Activated CD8-positive, alpha-beta memory T cell treated with anti-CD3 and anti-CD28 coated beads, Interleukin-2, amount 10 ng/mL, durations not matched to agents 7 days and 5 days (primary cell): ENCODE measurements at regions not wholly inside any gene's neighbourhood (a gene's known extent, or its start where the extent isn't known, plus 50 kb on each side); places are given as distances from the start of the nearest gene placed in this dataset.
A peak's percentile ranks its signal among the peaks of the same experiment; 100 is the strongest.

Experiments
- ATAC-seq: fragments of 150-1000 bp; cut with Tn5 transposase; one replicate; pipeline ENCODE4 v1.10.0; 2021; ENCODE audit warnings: moderate library complexity
- CTCF ChIA-PET: fragments of 350-600 bp; sonication (Branson Sonifier 250); formaldehyde crosslinking; loops from one replicate; lab custom pipeline; 2021; ENCODE audit warnings: antibody characterized with exemption; lab: Charles Lee
- DNase-seq: peaks from one replicate; pipeline ENCODE4 v3.0.0-alpha.2; 2020
- H3K27ac Mint-ChIP-seq: one replicate; pipeline ENCODE4 v1.8.0; 2021; ENCODE audit warnings: mild to moderate bottlenecking, mixed read lengths
- H3K27me3 Mint-ChIP-seq: one replicate; pipeline ENCODE4 v1.8.0; 2021; ENCODE audit warnings: mixed read lengths
- H3K36me3 Mint-ChIP-seq: one replicate; pipeline ENCODE4 v1.8.0; 2021; ENCODE audit warnings: mild to moderate bottlenecking, mixed read lengths
- H3K4me1 Mint-ChIP-seq: one replicate; pipeline ENCODE4 v1.8.0; 2021; ENCODE audit warnings: mixed read lengths
- H3K4me3 Mint-ChIP-seq: one replicate; pipeline ENCODE4 v1.8.0; 2021; ENCODE audit warnings: mild to moderate bottlenecking, moderate library complexity, mixed read lengths
- H3K9me3 Mint-ChIP-seq: one replicate; pipeline ENCODE4 v1.8.0; 2022; ENCODE audit warnings: low read depth, mixed read lengths

GRCh38 chr3:10737785-10738184 lies 78.2 kb upstream of the SLC6A11 start:
- H3K9me3 Mint-ChIP-seq, result peaks cover 9% of the 10 kb centered on the region
- no peak overlapping the region for H3K4me3 Mint-ChIP-seq
- no peaks in the 10 kb centered on the region for H3K36me3 Mint-ChIP-seq
- no peaks in the 10 kb centered on the region for H3K4me1 Mint-ChIP-seq
- CTCF ChIA-PET, result interaction anchor here (0.9 to 2.4 kb wide), 25 partner anchors 8 to 400 kb away, joined by 3 to 26 read pairs (median 4); no protein-coding TSS in a partner anchor
- H3K27ac Mint-ChIP-seq, result no peak overlapping the region
- peaks cover 21% of the 10 kb centered on the region for H3K27me3 Mint-ChIP-seq
- ATAC-seq, result no peak
- no peak for DNase-seq

DNA sequence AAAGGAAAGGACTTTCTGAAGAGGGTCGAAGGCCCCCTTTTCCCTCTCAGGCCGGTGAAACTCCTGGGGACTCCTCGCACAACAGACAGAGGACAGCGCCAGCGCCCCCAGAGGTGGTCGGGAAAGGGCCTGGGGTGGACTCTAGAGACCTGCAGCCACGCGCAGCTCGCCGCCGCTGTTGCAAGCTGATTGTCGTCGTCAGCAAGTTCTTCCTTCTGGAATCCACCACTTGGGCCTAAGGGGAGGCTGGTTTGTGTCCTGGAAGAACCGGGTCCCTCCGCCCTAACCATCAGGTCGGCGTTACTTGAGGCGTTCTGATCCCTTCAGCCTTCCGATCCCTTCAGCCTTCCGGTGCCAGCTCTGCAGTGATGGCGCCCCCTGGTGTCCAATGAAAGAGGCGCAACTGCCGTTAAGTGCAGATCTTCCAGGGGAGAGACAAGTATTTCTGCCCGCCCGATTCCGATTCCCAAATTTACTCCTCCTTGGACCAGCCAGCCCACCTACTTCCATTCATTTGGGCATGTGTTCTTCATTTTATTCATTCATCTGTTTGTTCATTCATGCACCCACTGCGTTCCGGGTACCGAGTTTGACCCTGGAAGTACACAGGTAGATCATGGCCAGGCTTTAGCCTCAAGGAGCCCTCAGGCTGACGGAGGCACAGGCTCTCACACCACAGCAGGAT lies 77.2 kb upstream of the SLC6A11 start:
- ATAC-seq (peak; percentile 79), DNase-seq (peak; percentile 74)
- Mint-ChIP-seq H3K27me3 (peaks cover 21% of the 10 kb centered on the region), H3K36me3 (no peaks in the 10 kb centered on the region), H3K27ac (no peak overlapping the region), H3K4me1 (no peaks in the 10 kb centered on the region), H3K9me3 (peaks cover 2% of the 10 kb centered on the region), H3K4me3 (no peak overlapping the region)
- CTCF ChIA-PET, result interaction anchor here (0.7 to 2.4 kb wide), 43 partner anchors 9 to 453 kb away, joined by 3 to 26 read pairs (median 4); no protein-coding TSS in a partner anchor

GRCh38 chr3:10740954-10741353 lies 75.1 kb upstream of the SLC6A11 start:
- no peaks in the 10 kb centered on the region for H3K4me1 Mint-ChIP-seq
- no peaks in the 10 kb centered on the region for H3K9me3 Mint-ChIP-seq
- H3K27me3 Mint-ChIP-seq, result peaks cover 17% of the 10 kb centered on the region
- ATAC-seq, result no peak
- no peaks in the 10 kb centered on the region for H3K36me3 Mint-ChIP-seq
- DNase-seq, result no peak
- CTCF ChIA-PET, result interaction anchor here (0.7 to 1.9 kb wide), 3 partner anchors 8 to 323 kb away, joined by 3 to 5 read pairs (median 5); no protein-coding TSS in a partner anchor
- H3K4me3 Mint-ChIP-seq, result no peak overlapping the region
- no peak overlapping the region for H3K27ac Mint-ChIP-seq

- CTCF ChIA-PET, result interaction anchor here (0.7 to 1.9 kb wide), 2 partner anchors 16 to 324 kb away, joined by 3 to 5 read pairs; no protein-coding TSS in a partner anchor
- H3K4me3 Mint-ChIP-seq, result no peak overlapping the region
Measured at GRCh38 chr3:10741891-10742671, 73.9 kb upstream of the SLC6A11 start.

DNA sequence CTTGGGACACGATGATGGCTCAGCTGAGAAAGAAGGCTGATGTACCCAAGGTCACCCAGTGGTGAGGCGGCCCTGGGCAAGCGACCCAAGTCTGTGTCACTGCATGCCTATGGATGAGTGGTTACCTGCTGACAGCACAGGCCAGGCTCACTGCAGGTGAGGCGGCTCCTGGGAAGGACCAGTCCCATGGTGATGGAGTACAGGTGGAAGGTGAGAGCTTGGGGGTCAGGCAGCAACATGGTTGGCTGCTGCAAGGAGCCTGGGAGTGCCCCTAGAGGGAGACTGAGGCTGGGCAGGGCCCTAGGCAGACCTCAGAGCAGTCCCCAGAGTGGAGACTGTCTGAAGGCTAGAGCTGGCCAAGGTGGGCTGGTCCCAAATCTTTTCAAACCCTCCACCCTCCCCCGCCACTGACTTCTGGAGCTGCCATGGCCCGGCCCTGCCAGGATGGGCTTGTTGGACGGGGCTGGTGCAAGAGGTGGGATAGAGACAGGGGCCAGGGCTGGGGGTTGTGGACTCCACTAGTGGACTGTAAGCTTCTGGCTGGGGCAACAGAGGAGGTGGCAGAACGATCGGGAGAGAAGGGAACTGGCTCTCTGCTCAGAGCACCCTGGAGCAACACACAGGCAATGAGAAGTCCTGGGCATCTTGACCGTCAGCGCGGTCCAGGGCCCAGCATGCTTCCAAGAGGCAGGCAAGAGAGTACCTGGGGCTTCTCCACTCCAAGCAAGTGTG lies 72.5 kb upstream of the SLC6A11 start:
- CTCF ChIA-PET, result interaction anchor here (1.3 kb wide), 1 partner anchor 15 kb away, joined by 5 read pairs; no protein-coding TSS in a partner anchor
- DNase-seq, result peak; percentile 36
- H3K4me1 Mint-ChIP-seq, result no peaks in the 10 kb centered on the region
- no peak for ATAC-seq
- H3K27me3 Mint-ChIP-seq, result peaks cover 12% of the 10 kb centered on the region
- H3K27ac Mint-ChIP-seq, result no peak overlapping the region
- no peaks in the 10 kb centered on the region for H3K36me3 Mint-ChIP-seq
- no peak overlapping the region for H3K4me3 Mint-ChIP-seq
- H3K9me3 Mint-ChIP-seq, result no peaks in the 10 kb centered on the region

More at GRCh38 chr3:10741891-10742671, 73.9 kb upstream of the SLC6A11 start:
- H3K27me3 Mint-ChIP-seq, result peaks cover 17% of the 10 kb centered on the region
- DNase-seq, result peak; percentile 31
- no peaks in the 10 kb centered on the region for H3K4me1 Mint-ChIP-seq
- no peaks in the 10 kb centered on the region for H3K36me3 Mint-ChIP-seq
- no peaks in the 10 kb centered on the region for H3K9me3 Mint-ChIP-seq
- no peak overlapping the region for H3K27ac Mint-ChIP-seq
- no peak for ATAC-seq

DNA sequence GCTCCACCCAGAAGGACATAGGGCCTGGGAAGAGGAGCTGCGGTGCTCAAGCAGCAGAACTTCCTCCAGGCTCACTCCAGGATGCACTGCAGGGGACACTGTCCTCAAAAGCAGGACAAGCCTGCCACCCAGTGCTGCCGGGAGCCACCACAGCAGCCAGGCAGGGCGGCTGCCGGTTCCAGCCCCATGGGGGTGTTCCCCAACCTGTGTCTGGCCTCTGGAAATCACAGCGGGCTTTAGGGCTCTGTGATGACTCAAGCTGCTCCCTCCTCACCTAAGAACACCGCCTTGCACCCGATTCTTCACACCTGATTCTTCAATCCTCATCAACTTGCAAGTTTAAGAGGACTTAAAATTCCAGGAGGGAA lies 71.9 kb upstream of the SLC6A11 start:
- peaks cover 6% of the 10 kb centered on the region for H3K27me3 Mint-ChIP-seq
- H3K4me3 Mint-ChIP-seq, result no peak overlapping the region
- CTCF ChIA-PET, result interaction anchor here (1.3 kb wide), 1 partner anchor 14 kb away, joined by 5 read pairs; no protein-coding TSS in a partner anchor
- no peak overlapping the region for H3K27ac Mint-ChIP-seq
- ATAC-seq (peak; percentile 63), DNase-seq (peak; percentile 50)
- H3K4me1 Mint-ChIP-seq, result no peaks in the 10 kb centered on the region
- no peaks in the 10 kb centered on the region for H3K9me3 Mint-ChIP-seq
- H3K36me3 Mint-ChIP-seq, result no peaks in the 10 kb centered on the region

DNA sequence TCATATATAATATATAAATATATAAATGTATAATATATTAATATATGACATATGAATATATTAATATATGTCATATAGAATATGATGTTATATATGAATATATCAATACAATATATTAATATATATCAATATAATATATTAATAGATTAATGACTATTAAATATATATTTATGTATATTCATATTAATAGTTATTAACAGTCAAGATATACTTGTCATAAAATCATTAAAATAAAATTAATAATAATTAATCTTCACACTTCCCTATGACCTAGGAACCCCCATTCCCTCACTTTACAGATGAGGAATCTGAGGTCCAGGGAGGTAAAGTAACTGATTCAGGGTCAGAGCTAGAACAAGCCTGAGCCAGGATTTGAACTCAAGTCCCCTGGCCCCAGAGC lies 70.6 kb upstream of the SLC6A11 start:
- H3K4me3 Mint-ChIP-seq, result no peak overlapping the region
- ATAC-seq (no peak), DNase-seq (peak; percentile 33)
- H3K36me3 Mint-ChIP-seq, result no peaks in the 10 kb centered on the region
- H3K4me1 Mint-ChIP-seq, result no peaks in the 10 kb centered on the region
- no peak overlapping the region for H3K27ac Mint-ChIP-seq
- H3K9me3 Mint-ChIP-seq, result no peaks in the 10 kb centered on the region
- CTCF ChIA-PET, result no interaction called here
- peaks cover 5% of the 10 kb centered on the region for H3K27me3 Mint-ChIP-seq

DNA sequence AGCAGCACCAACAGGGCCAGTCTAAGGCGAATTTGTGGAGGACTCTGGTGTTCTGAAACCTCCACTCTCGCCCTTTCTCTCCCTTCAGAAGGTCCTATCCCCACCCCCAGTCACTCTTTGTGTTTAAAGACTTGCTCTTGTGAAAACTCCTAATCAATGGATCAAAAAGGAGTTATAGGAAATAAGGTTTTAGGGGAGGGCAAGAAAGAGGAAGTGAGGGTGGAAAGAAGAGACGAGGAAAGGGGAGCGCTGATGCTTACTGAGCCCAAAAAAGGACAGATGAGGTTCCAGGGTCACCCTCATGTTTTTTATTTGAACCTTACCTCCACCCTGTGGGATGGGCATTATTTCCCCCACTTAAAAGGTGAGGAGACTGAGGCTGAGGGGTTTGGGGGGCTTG lies 70.0 kb upstream of the SLC6A11 start:
- no peaks in the 10 kb centered on the region for H3K4me1 Mint-ChIP-seq
- H3K9me3 Mint-ChIP-seq, result no peaks in the 10 kb centered on the region
- no peaks in the 10 kb centered on the region for H3K36me3 Mint-ChIP-seq
- no peak overlapping the region for H3K27ac Mint-ChIP-seq
- CTCF ChIA-PET, result no interaction called here
- no peak for ATAC-seq
- H3K4me3 Mint-ChIP-seq, result no peak overlapping the region
- DNase-seq, result peak; percentile 31
- peaks cover 5% of the 10 kb centered on the region for H3K27me3 Mint-ChIP-seq

DNA sequence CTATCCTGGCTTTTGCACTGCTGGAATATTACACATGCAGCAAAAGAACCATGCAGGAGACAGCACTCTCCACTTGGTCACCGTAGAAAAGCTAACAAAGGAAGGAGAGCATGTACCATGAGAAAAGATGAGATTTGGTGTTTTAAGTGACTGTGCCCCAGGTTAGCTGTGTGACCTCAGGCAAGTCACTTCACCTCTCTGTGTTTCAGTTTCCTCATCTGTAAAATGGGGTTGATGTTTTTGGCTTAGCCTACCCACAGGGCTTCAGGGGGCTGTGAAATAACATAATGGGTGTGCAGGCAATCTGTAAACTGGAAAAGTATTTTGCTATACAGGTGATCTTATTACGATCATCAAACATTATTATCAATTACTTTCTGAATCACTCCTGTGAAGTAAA lies 69.3 kb upstream of the SLC6A11 start:
- Mint-ChIP-seq H3K4me3 (no peak overlapping the region), H3K36me3 (no peaks in the 10 kb centered on the region), H3K27me3 (peaks cover 5% of the 10 kb centered on the region), H3K9me3 (no peaks in the 10 kb centered on the region), H3K4me1 (no peaks in the 10 kb centered on the region), H3K27ac (no peak overlapping the region)
- DNase-seq (no peak), ATAC-seq (no peak)
- CTCF ChIA-PET, result no interaction called here

- peak; percentile 9 for DNase-seq
- peaks cover 5% of the 10 kb centered on the region for H3K27me3 Mint-ChIP-seq
- CTCF ChIA-PET, result interaction anchor here (0.7 to 1.3 kb wide), 3 partner anchors 9 to 11 kb away, joined by 3 to 4 read pairs (median 4); no protein-coding TSS in a partner anchor
Measured at GRCh38 chr3:10747341-10747740, 68.7 kb upstream of the SLC6A11 start.

GRCh38 chr3:10748040-10748439 lies 68.0 kb upstream of the SLC6A11 start:
- Mint-ChIP-seq H3K27ac (no peak overlapping the region), H3K27me3 (peaks cover 7% of the 10 kb centered on the region), H3K9me3 (no peaks in the 10 kb centered on the region), H3K4me1 (no peaks in the 10 kb centered on the region), H3K4me3 (no peak overlapping the region), H3K36me3 (no peaks in the 10 kb centered on the region)
- no peak for ATAC-seq
- DNase-seq, result peak; percentile 2
- CTCF ChIA-PET, result interaction anchor here (0.7 to 1.3 kb wide), 3 partner anchors 8 to 10 kb away, joined by 3 to 4 read pairs (median 4); no protein-coding TSS in a partner anchor

More at GRCh38 chr3:10747341-10747740, 68.7 kb upstream of the SLC6A11 start:
- H3K4me1 Mint-ChIP-seq, result no peaks in the 10 kb centered on the region
- ATAC-seq, result no peak
- H3K4me3 Mint-ChIP-seq, result no peak overlapping the region
- no peaks in the 10 kb centered on the region for H3K9me3 Mint-ChIP-seq
- no peaks in the 10 kb centered on the region for H3K36me3 Mint-ChIP-seq
- H3K27ac Mint-ChIP-seq, result no peak overlapping the region

GRCh38 chr3:10753964-10754363 lies 62.1 kb upstream of the SLC6A11 start:
- Mint-ChIP-seq H3K36me3 (no peaks in the 10 kb centered on the region), H3K4me3 (no peak overlapping the region), H3K9me3 (no peaks in the 10 kb centered on the region), H3K27ac (no peak overlapping the region), H3K27me3 (peaks cover 20% of the 10 kb centered on the region), H3K4me1 (peaks cover 10% of the 10 kb centered on the region)
- DNase-seq, result peak; percentile 69
- no peak for ATAC-seq
- CTCF ChIA-PET, result interaction anchor here (1.0 kb wide), 1 partner anchor 15 kb away, joined by 7 read pairs; no protein-coding TSS in a partner anchor

- no peak for ATAC-seq
- H3K9me3 Mint-ChIP-seq, result no peaks in the 10 kb centered on the region
- H3K4me1 Mint-ChIP-seq, result peaks cover 10% of the 10 kb centered on the region
- H3K36me3 Mint-ChIP-seq, result no peaks in the 10 kb centered on the region
- H3K27ac Mint-ChIP-seq, result no peak overlapping the region
- H3K4me3 Mint-ChIP-seq, result no peak overlapping the region
- DNase-seq, result no peak
- CTCF ChIA-PET, result interaction anchor here (0.9 to 2.5 kb wide), 5 partner anchors 9 to 129 kb away, joined by 3 to 12 read pairs (median 3); no protein-coding TSS in a partner anchor
- peaks cover 34% of the 10 kb centered on the region for H3K27me3 Mint-ChIP-seq
Measured at GRCh38 chr3:10756546-10756945, 59.5 kb upstream of the SLC6A11 start.
